Activated naive CD4-positive, alpha-beta T cell treated with anti-CD3 and anti-CD28 coated beads, Interleukin-2, amount 10 ng/mL, durations not matched to agents 7 days and 5 days (primary cell): ENCODE measurements at regions not wholly inside any gene's neighbourhood (a gene's known extent, or its start where the extent isn't known, plus 50 kb on each side); places are given as distances from the start of the nearest gene placed in this dataset.
"Not testable (repeated sequence)": the region's sequence is repeated elsewhere in the genome, so short reads cannot be mapped to it uniquely, and the experiment has no call there.

Source experiments
- CTCF ChIA-PET: fragments of 350-600 bp; sonication (Branson Sonifier 250); formaldehyde crosslinking; loops from one replicate; lab custom pipeline; 2021; ENCODE audit warnings: antibody characterized with exemption; lab: Charles Lee
- DNase-seq: peaks from one replicate; pipeline ENCODE4 v3.0.0-alpha.2; 2020
- H3K27ac Mint-ChIP-seq: one replicate; pipeline ENCODE4 v1.8.0; 2021; ENCODE audit warnings: mild to moderate bottlenecking, moderate library complexity, mixed read lengths
- H3K27me3 Mint-ChIP-seq: one replicate; pipeline ENCODE4 v1.8.0; 2021; ENCODE audit warnings: mild to moderate bottlenecking, mixed read lengths
- H3K36me3 Mint-ChIP-seq: one replicate; pipeline ENCODE4 v1.8.0; 2021; ENCODE audit warnings: mixed read lengths
- H3K4me1 Mint-ChIP-seq: one replicate; pipeline ENCODE4 v1.8.0; 2021; ENCODE audit warnings: mixed read lengths
- H3K4me3 Mint-ChIP-seq: one replicate; pipeline ENCODE4 v1.8.0; 2021; ENCODE audit warnings: mild to moderate bottlenecking, moderate library complexity, mixed read lengths
- H3K9me3 Mint-ChIP-seq: one replicate; pipeline ENCODE4 v1.8.0; 2021; ENCODE audit warnings: mixed read lengths

- no peak overlapping the region for H3K4me3 Mint-ChIP-seq
- no peaks in the 10 kb centered on the region for H3K27me3 Mint-ChIP-seq
- CTCF ChIA-PET, result no interaction called here
- DNase-seq, result no peak
- no peaks in the 10 kb centered on the region for H3K4me1 Mint-ChIP-seq
- no peaks in the 10 kb centered on the region for H3K36me3 Mint-ChIP-seq
- H3K9me3 Mint-ChIP-seq, result peaks cover 10% of the 10 kb centered on the region
- H3K27ac Mint-ChIP-seq, result no peak overlapping the region
Measured at GRCh38 chr3:190988102-190988501, 125.6 kb upstream of the GMNC start.

- no peaks in the 10 kb centered on the region for H3K4me1 Mint-ChIP-seq
- H3K9me3 Mint-ChIP-seq, result peaks cover 8% of the 10 kb centered on the region
- H3K36me3 Mint-ChIP-seq, result no peaks in the 10 kb centered on the region
- CTCF ChIA-PET, result no interaction called here
- no peak for DNase-seq
- H3K27ac Mint-ChIP-seq, result no peak overlapping the region
- H3K27me3 Mint-ChIP-seq, result no peaks in the 10 kb centered on the region
- H3K4me3 Mint-ChIP-seq, result no peak overlapping the region
Measured at GRCh38 chr3:190984502-190985244, 122.2 kb upstream of the GMNC start.

DNA sequence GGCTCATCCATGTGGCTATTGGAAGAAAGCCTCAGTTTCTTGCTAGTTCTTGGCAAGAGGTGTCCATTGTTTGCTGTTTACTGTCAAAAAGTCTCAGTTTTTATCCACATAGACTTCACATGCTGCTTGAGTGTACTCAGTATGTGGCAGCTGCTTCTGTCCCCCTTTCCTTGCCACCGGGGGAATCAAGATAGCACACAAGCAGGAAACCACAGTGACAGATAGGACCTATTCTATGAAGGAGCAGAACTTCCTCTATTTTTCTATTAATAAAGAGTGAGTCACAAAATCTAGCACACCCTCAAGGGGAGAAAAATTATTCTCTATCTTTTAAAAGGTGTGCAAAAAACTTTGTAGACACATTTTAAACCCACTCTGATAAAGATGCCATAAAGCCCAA is 121.4 kb upstream of the GMNC start:
- CTCF ChIA-PET, result no interaction called here

GRCh38 chr3:190973771-190974170 is 111.3 kb upstream of the GMNC start:
- CTCF ChIA-PET, result no interaction called here
- no peak for DNase-seq
- no peaks in the 10 kb centered on the region for H3K4me1 Mint-ChIP-seq
- H3K4me3 Mint-ChIP-seq, result no peak overlapping the region
- no peaks in the 10 kb centered on the region for H3K36me3 Mint-ChIP-seq
- no peaks in the 10 kb centered on the region for H3K27me3 Mint-ChIP-seq
- H3K27ac Mint-ChIP-seq, result no peak overlapping the region
- H3K9me3 Mint-ChIP-seq, result no peaks in the 10 kb centered on the region

More for the DNA sequence above, 121.4 kb upstream of the GMNC start:
- Mint-ChIP-seq H3K4me3 (no peak overlapping the region), H3K4me1 (no peaks in the 10 kb centered on the region), H3K36me3 (no peaks in the 10 kb centered on the region), H3K9me3 (peaks cover 10% of the 10 kb centered on the region), H3K27me3 (no peaks in the 10 kb centered on the region), H3K27ac (no peak overlapping the region)
- no peak for DNase-seq

GRCh38 chr3:190972840-190973270 is 110.4 kb upstream of the GMNC start:
- H3K27ac Mint-ChIP-seq, result no peak overlapping the region
- DNase-seq, result no peak
- no peaks in the 10 kb centered on the region for H3K27me3 Mint-ChIP-seq
- H3K4me1 Mint-ChIP-seq, result no peaks in the 10 kb centered on the region
- CTCF ChIA-PET, result no interaction called here
- no peak overlapping the region for H3K4me3 Mint-ChIP-seq
- H3K9me3 Mint-ChIP-seq, result no peaks in the 10 kb centered on the region
- no peaks in the 10 kb centered on the region for H3K36me3 Mint-ChIP-seq

GRCh38 chr3:190972196-190972595 is 109.7 kb upstream of the GMNC start:
- Mint-ChIP-seq H3K27ac (no peak overlapping the region), H3K9me3 (no peaks in the 10 kb centered on the region), H3K27me3 (no peaks in the 10 kb centered on the region), H3K36me3 (no peaks in the 10 kb centered on the region), H3K4me1 (no peaks in the 10 kb centered on the region), H3K4me3 (no peak overlapping the region)
- no peak for DNase-seq
- CTCF ChIA-PET, result no interaction called here

DNA sequence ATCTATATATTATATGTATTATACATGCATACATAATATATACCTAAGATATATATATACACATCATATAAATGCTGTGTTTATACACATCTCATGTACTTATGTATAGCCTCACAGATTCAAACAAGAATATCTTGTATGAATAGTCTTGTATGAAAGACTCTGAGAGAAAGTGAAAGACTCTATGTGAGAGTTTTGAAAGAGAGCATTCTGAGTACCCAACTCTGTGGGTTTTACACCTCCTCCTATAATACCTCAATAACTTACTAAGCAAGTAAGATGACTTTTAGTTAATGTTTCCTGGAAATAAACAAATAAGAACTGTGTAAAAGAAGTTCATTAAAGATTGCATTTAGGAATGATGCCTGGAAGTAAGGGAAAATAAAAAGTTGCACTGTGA is 108.1 kb upstream of the GMNC start:
- no peaks in the 10 kb centered on the region for H3K27me3 Mint-ChIP-seq
- no peaks in the 10 kb centered on the region for H3K9me3 Mint-ChIP-seq
- no peaks in the 10 kb centered on the region for H3K36me3 Mint-ChIP-seq
- no peak for DNase-seq
- CTCF ChIA-PET, result no interaction called here
- no peak overlapping the region for H3K4me3 Mint-ChIP-seq
- no peak overlapping the region for H3K27ac Mint-ChIP-seq
- no peaks in the 10 kb centered on the region for H3K4me1 Mint-ChIP-seq

DNA sequence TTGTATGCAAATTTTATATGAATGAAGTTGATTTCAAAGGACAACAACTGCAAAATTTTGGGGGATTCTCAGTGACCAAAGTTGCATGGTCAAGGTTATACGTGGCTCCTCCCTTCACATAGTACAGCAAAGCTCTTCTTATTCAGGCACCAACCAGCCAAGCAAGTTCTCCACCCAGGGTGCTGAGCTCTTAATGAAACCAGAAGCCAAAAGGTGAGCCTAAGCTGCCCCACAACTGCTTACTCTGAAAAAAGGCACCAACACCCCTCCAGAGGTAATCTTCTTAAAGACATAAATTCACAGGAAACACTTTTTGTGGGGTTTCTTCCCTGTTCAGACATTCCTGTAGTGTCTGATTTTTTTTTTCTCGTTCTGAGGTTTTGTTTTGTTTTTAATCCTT is 106.1 kb upstream of the GMNC start:
- no peak overlapping the region for H3K27ac Mint-ChIP-seq
- no peak overlapping the region for H3K4me3 Mint-ChIP-seq
- DNase-seq, result no peak
- no peaks in the 10 kb centered on the region for H3K4me1 Mint-ChIP-seq
- H3K36me3 Mint-ChIP-seq, result no peaks in the 10 kb centered on the region
- CTCF ChIA-PET, result interaction anchor here (0.8 kb wide), 1 partner anchor 64 kb away, joined by 3 read pairs; no protein-coding TSS in a partner anchor
- H3K27me3 Mint-ChIP-seq, result no peaks in the 10 kb centered on the region
- H3K9me3 Mint-ChIP-seq, result no peaks in the 10 kb centered on the region

DNA sequence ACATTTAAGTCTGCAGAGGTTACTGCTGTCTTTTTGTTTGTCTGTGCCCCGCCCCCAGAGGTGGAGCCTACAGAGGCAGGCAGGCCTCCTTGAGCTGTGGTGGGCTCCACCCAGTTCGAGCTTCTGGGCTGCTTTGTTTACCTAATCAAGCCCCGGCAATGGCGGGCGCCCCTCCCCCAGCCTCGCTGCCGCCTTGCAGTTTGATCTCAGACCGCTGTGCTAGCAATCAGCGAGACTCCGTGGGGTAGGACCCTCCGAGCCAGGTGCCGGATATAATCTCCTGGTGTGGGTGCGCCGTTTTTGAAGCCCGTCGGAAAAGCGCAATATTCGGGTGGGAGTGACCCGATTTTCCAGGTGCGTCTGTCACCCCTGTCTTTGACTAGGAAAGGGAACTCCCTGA is 102.4 kb upstream of the GMNC start:
- H3K4me1 Mint-ChIP-seq, CTCF ChIA-PET, H3K27me3 Mint-ChIP-seq, H3K4me3 Mint-ChIP-seq, H3K9me3 Mint-ChIP-seq, DNase-seq, H3K36me3 Mint-ChIP-seq, H3K27ac Mint-ChIP-seq: not testable (repeated sequence)

- no peak for DNase-seq
- Mint-ChIP-seq H3K4me3 (no peak overlapping the region), H3K4me1 (no peaks in the 10 kb centered on the region), H3K27ac (no peak overlapping the region), H3K36me3 (no peaks in the 10 kb centered on the region), H3K27me3 (no peaks in the 10 kb centered on the region), H3K9me3 (peaks cover 5% of the 10 kb centered on the region)
- CTCF ChIA-PET, result no interaction called here
Measured at GRCh38 chr3:190959077-190959476, 96.6 kb upstream of the GMNC start.

- Mint-ChIP-seq H3K27ac (no peak overlapping the region), H3K36me3 (no peaks in the 10 kb centered on the region), H3K27me3 (no peaks in the 10 kb centered on the region), H3K9me3 (no peaks in the 10 kb centered on the region), H3K4me3 (no peak overlapping the region), H3K4me1 (no peaks in the 10 kb centered on the region)
- DNase-seq, result no peak
- CTCF ChIA-PET, result no interaction called here
Measured at GRCh38 chr3:190941694-190942260, 79.3 kb upstream of the GMNC start.

- not testable (repeated sequence) for H3K9me3 Mint-ChIP-seq, H3K4me1 Mint-ChIP-seq, H3K36me3 Mint-ChIP-seq, DNase-seq, H3K27ac Mint-ChIP-seq, H3K27me3 Mint-ChIP-seq, H3K4me3 Mint-ChIP-seq
- CTCF ChIA-PET, result interaction anchor here (0.5 kb wide), 1 partner anchor 434 kb away, joined by 3 read pairs; no protein-coding TSS in a partner anchor
Measured at GRCh38 chr3:190934616-190935015, 72.1 kb upstream of the GMNC start.

DNA sequence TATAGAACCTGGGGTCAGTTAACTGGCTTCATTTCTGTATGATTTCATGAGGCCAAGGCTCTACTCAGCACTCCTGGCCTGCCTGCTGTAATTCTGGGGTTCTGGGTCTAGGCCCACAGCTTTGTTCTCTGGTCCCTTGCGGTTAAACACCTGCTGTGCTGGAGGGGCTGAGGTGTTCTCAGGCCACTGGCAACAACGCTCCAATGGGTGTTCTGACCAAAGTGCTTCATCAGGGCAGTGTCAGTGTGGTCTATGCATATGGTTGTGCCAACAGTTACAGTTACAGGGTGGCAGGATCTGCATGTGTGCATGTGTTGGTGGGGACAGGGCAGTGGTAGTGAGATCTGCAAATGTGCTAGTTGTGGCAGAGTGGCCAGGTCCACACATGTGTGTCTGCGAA is 64.1 kb upstream of the GMNC start:
- Mint-ChIP-seq H3K36me3 (no peaks in the 10 kb centered on the region), H3K9me3 (peaks cover 4% of the 10 kb centered on the region), H3K4me3 (no peak overlapping the region), H3K4me1 (no peaks in the 10 kb centered on the region), H3K27ac (no peak overlapping the region), H3K27me3 (no peaks in the 10 kb centered on the region)
- CTCF ChIA-PET, result no interaction called here
- no peak for DNase-seq

- Mint-ChIP-seq H3K4me3 (no peak overlapping the region), H3K27me3 (no peaks in the 10 kb centered on the region), H3K36me3 (no peaks in the 10 kb centered on the region), H3K9me3 (peaks cover 2% of the 10 kb centered on the region), H3K4me1 (no peaks in the 10 kb centered on the region), H3K27ac (no peak overlapping the region)
- CTCF ChIA-PET, result no interaction called here
- no peak for DNase-seq
Measured at GRCh38 chr3:190912736-190913135, 50.2 kb upstream of the GMNC start.
